ENCODE measurements at regions not wholly inside any gene's neighbourhood (a gene's known extent, or its start where the extent isn't known, plus 50 kb on each side); places are given as distances from the start of the nearest gene placed in this dataset.

DNA sequence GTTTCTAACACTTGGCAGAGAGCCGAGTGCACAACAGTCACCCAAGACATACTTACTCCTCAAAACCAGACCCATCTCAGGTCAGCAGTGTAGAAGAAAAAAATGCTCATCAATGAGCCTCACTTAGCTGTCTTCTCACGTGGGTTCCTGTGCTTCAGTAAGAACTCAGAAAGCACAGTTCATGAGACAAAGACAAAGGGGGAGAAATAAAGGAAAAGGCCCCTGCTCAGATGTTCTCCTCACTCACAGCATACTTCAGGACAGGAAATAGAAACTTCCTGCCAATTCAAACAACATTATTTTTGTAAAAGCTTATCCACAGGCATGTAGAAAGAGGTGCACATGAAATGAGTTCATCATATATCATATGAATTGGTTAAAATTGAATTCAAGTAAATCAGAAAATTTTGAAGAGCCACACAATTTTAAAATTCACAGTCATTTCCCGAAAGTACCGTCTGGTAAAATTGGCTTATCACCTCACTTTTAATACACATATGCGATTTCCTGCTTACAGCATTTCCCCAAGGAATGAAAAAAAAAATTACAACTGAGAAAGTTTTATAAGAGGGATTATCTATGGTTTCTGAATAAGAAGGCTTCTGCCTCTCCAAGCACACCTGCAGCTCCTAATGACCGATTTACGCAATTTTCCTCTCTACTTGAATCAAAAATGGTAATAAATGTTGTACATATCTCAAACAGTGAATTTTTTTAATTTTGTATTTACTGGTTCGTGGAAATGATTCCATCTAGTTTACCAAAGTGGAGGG lies 328.3 kb downstream of the TMEM167A start:
- no peak overlapping the region for H3K4me3 ChIP-seq (replicated peaks in 1 of 3; ENCODE audit: insufficient read depth in 1 of 3, low read depth in 2 of 3, low read length in 3 of 3)
- H3K79me2 ChIP-seq (ENCODE audit: insufficient read depth, low read length), result no peaks in the 10 kb centered on the region
- ATAC-seq (no peak), FAIRE-seq (no peak), DNase-seq (ENCODE audit: low spot score) (no peak)
- no peaks in the 10 kb centered on the region for H3K36me3 ChIP-seq (replicated peaks in 1 of 2; ENCODE audit: control insufficient read depth in 1 of 2, insufficient read depth in 2 of 2, low read length in 2 of 2)
- no TSS peak for BruUV-seq (replicated peaks)
- H4K20me1 ChIP-seq (ENCODE audit: insufficient read depth, low read length), result no peaks in the 10 kb centered on the region
- H3K27me3 ChIP-seq (ENCODE audit: control insufficient read depth in 1 of 2, insufficient read depth in 2 of 2, low read length in 2 of 2), result 0 out of 5 replicates have a peak, but pooled peaks cover 0 to 12% of the 10 kb centered on the region in 2 experiments
- in situ Hi-C loops (cut with HindIII; ENCODE audit: extremely low pct_ligation_motif_present, low pct_unique_long_range_greater_than_20kb), result no loop called here
- H3K27ac ChIP-seq (ENCODE audit: extremely low read length, insufficient read depth, low read length), result no peak overlapping the region
- no peaks in the 10 kb centered on the region for H3K9me3 ChIP-seq (ENCODE audit: low read length)
- no peak overlapping the region for H3K9ac ChIP-seq (ENCODE audit: insufficient read depth, low read depth, low read length)
- no peak for TF ChIP-seq ELF4 (CRISPR knock-in tag; IDR thresholded peaks at IDR 0.05; ENCODE audit: borderline replicate concordance)
- no peak for TF ChIP-seq RARG (CRISPR knock-in tag; IDR thresholded peaks at IDR 0.05; ENCODE audit: low read depth)
- no peak for TF ChIP-seq ZEB1 (IDR thresholded peaks at IDR 0.05; ENCODE audit: insufficient replicate concordance, low read depth)
- TF ChIP-seq PPARG (CRISPR knock-in tag; conservative IDR thresholded peaks at IDR 0.05), result no peak
- TF ChIP-seq ZFYVE20 (CRISPR knock-in tag; IDR thresholded peaks at IDR 0.05; ENCODE audit: borderline replicate concordance, low read depth), result no peak
- TF ChIP-seq ZNF230 (CRISPR knock-in tag; IDR thresholded peaks at IDR 0.05), result no peak
- TF ChIP-seq RORA (CRISPR knock-in tag; IDR thresholded peaks at IDR 0.05), result no peak
- no peak for TF ChIP-seq BCLAF1 (IDR thresholded peaks at IDR 0.05)
- TF ChIP-seq POLR2A (IDR thresholded peaks at IDR 0.05; ENCODE audit: insufficient read depth in 1 of 2, low read depth in 2 of 2, low read length in 2 of 2), result no peak
- intact Hi-C loops (cut with micrococcal nuclease; ENCODE audit: unreplicated experiment), result no loop called here
- H2AFZ ChIP-seq (ENCODE audit: low read length), result no peak overlapping the region
- H3K4me2 ChIP-seq (ENCODE audit: low read depth, low read length), result no peak overlapping the region
- CTCF ChIA-PET (ENCODE audit: low intra/inter-chr PET ratio, low total read pairs), result no interaction called here
- POLR2A ChIA-PET, result no interaction called here
- WGBS (ENCODE audit: low lambda C conversion rate), result 40% methylated on average over 8 of the region's 8 CpGs
- H3K4me1 ChIP-seq (ENCODE audit: insufficient read depth, low read length), result no peaks in the 10 kb centered on the region

Data from HepG2 (cell line).